ENCODE measurements at regions not wholly inside any gene's neighbourhood (a gene's known extent, or its start where the extent isn't known, plus 50 kb on each side); places are given as distances from the start of the nearest gene placed in this dataset.
A peak's percentile ranks its signal among the peaks of the same experiment; 100 is the strongest.
"Not testable (repeated sequence)": the region's sequence is repeated elsewhere in the genome, so short reads cannot be mapped to it uniquely, and the experiment has no call there.

- Histone ChIP-seq H3K4me1 (ENCODE audit: low read depth) (no peaks in the 10 kb centered on the region), H3K4me3 (no peak overlapping the region), H3K27me3 (peaks cover 40% of the 10 kb centered on the region), H3K36me3 (no peaks in the 10 kb centered on the region), H3K27ac (no peak overlapping the region), H3K9me3 (ENCODE audit: low read depth) (no peaks in the 10 kb centered on the region)
- TF ChIP-seq CTCF (IDR thresholded peaks at IDR 0.05; ENCODE audit: low read depth, low read length), result no peak
- DNase-seq (ENCODE audit: low read depth in 1 of 2, low spot score in 1 of 2), result peak in 1 of 2 donors; percentile 15
Observed at GRCh38 chr1:38730511-38731397, 128.8 kb downstream of the RRAGC start.

- H3K4me1 ChIP-seq (ENCODE audit: low read depth), result no peaks in the 10 kb centered on the region
- H3K9me3 ChIP-seq (ENCODE audit: low read depth), result no peaks in the 10 kb centered on the region
- no peak overlapping the region for H3K4me3 ChIP-seq
- no peaks in the 10 kb centered on the region for H3K36me3 ChIP-seq
- no peak for DNase-seq (ENCODE audit: low read depth in 1 of 2, low spot score in 1 of 2)
- H3K27me3 ChIP-seq, result peaks cover 40% of the 10 kb centered on the region
- TF ChIP-seq CTCF (IDR thresholded peaks at IDR 0.05; ENCODE audit: low read depth, low read length), result no peak
- no peak overlapping the region for H3K27ac ChIP-seq
Observed at GRCh38 chr1:38728585-38728908, 131.0 kb downstream of the RRAGC start.

DNA sequence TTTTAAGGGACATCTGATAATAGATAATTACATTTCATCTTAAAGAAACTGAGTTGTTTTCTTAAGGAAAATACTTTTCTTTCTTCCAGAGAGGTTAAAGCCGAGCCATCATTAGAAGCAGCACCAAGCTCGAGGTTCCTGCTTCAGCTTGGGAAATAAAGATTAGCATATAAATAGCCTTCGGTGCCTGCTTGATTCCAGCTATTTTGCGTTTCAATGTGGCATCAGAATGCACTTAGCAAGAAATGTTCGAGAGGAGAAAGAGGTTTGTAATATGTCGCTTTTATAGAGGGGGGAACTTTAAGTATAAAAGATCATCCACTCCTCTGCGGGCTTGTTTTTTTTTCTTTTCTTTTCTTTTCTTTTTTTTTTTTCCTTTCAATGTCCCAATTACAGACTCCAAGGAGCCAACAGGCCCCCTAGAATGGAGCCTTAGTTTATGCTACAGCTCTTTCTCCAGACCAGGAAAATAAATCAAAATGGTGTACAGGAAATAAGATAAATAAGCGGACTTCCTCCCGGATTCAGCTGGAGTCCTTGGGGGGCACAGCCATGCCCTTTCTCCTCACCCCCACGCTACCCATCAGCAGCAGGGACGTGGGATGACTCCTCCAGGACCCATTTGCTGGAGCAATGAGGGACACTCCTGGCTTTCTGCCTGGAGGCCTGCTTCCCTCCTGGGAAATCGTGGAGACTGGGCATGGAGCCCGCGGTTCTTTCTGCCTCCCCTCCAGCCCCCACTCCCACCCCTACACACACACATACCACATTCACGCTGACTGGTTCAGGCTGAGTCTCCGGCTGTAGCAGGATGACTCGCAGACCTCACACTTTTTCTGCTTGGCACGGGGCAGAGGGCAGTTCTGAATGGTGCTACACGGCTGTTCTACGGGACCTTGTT lies 131.6 kb downstream of the RRAGC start:
- Histone ChIP-seq H3K9me3 (ENCODE audit: low read depth) (no peaks in the 10 kb centered on the region), H3K27me3 (peaks cover 39% of the 10 kb centered on the region), H3K4me3 (no peak overlapping the region), H3K27ac (no peak overlapping the region), H3K4me1 (ENCODE audit: low read depth) (no peaks in the 10 kb centered on the region), H3K36me3 (no peaks in the 10 kb centered on the region)
- DNase-seq (ENCODE audit: low read depth in 1 of 2, low spot score in 1 of 2), result peak; percentile 10 to 97
- TF ChIP-seq CTCF (IDR thresholded peaks at IDR 0.05; ENCODE audit: low read depth, low read length), result no peak

DNA sequence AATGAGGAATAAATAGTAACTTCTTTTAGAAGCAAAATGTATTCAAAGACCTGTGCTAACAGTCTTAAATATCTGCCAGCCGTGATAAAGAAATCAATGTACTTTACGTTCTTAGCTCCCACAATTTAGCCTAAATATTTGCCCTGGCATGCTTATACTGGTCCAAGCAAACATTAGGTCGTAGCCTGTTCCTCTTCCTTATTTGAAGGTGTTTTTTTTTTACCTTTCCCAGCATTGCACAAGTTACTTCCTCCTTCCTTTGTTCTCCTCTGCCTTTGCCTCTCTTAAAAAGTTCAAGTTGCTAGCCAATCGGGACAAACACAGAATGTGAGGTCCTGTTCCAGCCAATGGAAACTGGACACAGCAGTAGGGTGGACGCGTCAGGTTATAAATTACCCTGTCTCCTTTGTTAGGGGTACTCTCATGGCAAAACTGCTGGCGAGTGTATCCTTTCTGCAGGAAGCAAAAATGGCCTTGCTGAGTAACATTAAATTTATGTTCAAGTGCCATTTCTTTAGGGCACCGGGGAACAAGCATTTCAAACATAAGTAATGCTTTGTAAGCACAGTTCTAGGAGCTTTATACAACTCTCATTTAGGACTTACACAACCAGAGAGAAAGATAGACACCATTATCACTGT lies 134.1 kb downstream of the RRAGC start:
- not testable (repeated sequence) for H3K27ac ChIP-seq; H3K36me3 ChIP-seq; DNase-seq (ENCODE audit: low read depth in 1 of 2, low spot score in 1 of 2); H3K9me3 ChIP-seq (ENCODE audit: low read depth); H3K4me1 ChIP-seq (ENCODE audit: low read depth); H3K4me3 ChIP-seq
- H3K27me3 ChIP-seq, result peaks cover 20% of the 10 kb centered on the region

- no peak for DNase-seq (ENCODE audit: low read depth in 1 of 2, low spot score in 1 of 2)
- no peak overlapping the region for H3K4me3 ChIP-seq
Observed at GRCh38 chr1:38724160-38725131, 135.1 kb downstream of the RRAGC start.

More at GRCh38 chr1:38724160-38725131, 135.1 kb downstream of the RRAGC start:
- Histone ChIP-seq H3K36me3 (no peaks in the 10 kb centered on the region), H3K4me1 (ENCODE audit: low read depth) (no peaks in the 10 kb centered on the region), H3K27me3 (peaks cover 12% of the 10 kb centered on the region), H3K27ac (no peak overlapping the region), H3K9me3 (ENCODE audit: low read depth) (no peaks in the 10 kb centered on the region)
- TF ChIP-seq CTCF (IDR thresholded peaks at IDR 0.05; ENCODE audit: low read depth, low read length), result no peak

All from cardiac muscle cell (in vitro differentiated cells and primary cell).